ENCODE measurements at regions not wholly inside any gene's neighbourhood (a gene's known extent, or its start where the extent isn't known, plus 50 kb on each side); places are given as distances from the start of the nearest gene placed in this dataset.

DNA sequence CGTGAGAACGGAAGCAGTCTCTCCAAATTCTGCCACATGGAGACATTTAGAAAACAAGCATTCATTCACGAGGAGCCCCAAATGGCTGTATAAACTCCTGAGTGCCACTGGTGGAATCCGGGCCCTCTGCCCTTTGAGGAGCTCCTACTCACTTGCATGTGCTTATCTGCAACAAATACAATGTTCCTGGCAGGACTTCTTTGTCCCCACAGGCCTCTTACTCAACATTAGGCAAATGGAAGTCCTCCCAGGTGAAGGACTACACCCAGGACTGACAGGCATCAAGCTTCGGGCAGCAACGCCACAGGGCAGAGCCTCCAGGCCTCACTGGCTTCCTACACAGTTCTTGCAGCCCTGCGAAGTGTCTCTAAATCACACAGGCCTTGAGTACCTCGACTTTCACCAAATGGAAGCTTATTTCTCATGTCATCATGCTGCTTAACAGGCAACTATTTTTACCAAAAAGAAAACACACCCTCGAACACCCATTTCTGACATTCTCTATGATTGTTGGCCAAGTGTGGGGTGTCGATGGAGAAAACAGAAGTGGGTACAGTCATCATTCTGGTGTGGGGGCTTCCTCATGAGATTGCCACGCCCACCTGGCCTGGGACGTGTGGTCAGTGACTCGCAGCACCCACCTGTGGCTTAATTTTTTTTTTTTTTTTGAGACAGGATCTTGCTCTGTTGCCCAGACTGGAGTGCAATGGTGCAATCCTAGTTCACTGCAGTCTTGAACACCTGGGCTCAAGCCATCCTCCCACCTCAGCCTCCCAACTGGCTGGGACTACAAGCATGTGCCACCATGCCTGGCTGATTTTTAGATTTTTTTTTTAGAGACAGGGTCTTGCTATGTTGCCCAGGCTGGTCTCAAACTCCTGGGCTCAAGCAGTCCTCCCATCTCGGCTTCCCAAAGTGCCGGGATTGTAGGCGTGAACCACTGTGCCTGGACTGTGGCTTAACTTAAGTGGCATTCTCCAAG lies 186.8 kb upstream of the GLI2 start:
- DNase-seq (ENCODE audit: low read depth in 2 of 2), result no peak

DNA sequence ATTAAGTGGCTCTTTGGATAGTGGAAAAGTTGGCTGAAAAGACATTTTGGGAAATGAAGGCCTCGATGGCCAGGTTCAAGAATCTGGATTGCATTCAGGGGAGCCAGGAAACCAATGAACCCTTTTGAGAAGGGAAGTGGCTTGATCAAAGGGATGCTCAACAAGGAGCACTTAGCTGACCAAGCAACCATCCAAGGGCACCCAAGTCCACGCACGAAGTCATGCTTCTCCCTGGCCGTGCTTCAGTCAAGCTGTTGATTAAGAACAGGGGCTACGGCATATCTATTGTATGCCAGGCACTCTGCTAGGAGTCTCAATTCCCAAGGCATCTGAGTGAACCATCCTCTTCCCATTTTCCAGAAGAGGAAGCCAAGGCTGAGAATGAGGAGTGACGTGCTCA lies 185.8 kb upstream of the GLI2 start:
- no peak for DNase-seq (ENCODE audit: low read depth in 2 of 2)

DNA sequence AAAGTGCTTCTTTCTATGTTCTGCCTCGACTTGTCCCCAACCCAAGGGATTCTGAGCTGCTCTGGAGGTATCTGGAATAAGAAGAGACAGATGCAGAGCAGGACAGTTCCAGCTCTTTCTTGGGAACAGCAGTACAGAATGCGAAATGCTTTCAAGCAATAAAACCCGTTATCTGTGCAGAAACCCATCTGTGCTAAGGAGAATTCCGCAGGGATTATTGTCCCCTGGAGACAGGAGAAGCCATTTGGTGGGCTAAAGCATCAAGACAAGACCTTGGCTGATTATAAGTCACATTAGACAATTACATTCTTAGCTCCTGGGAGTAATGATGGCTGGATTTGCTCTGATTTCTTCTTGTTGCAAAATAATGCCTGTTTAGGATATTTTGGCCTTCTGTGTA lies 185.4 kb upstream of the GLI2 start:
- DNase-seq (ENCODE audit: low read depth in 2 of 2), result no peak

DNA sequence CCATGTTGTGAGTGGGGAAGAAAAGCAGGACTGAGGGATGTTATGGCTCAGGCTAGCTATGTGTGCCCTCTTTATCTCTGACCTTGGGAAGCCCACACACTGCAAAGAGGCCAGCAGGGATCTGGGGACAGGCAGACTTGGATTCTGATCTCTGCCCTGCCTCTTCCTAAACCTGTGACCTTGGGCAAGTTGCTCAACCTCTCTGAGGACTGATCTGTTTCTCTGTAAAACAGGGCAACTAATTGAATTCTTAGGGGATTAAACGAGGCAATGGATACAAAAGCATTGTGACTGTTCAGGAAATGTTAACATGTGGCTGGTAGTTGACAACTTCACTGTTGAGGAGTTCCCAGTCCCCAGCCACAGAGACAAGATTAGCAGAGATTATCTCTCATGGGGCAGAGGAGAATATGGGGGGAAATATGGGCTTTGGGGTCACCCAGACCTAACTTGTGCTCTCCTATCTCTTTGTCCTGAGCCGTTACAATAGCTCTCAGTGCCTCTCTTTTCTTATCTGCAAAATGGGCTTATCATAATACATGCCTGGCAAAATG lies 184.7 kb upstream of the GLI2 start:
- no peak for DNase-seq (ENCODE audit: low read depth in 2 of 2)

DNA sequence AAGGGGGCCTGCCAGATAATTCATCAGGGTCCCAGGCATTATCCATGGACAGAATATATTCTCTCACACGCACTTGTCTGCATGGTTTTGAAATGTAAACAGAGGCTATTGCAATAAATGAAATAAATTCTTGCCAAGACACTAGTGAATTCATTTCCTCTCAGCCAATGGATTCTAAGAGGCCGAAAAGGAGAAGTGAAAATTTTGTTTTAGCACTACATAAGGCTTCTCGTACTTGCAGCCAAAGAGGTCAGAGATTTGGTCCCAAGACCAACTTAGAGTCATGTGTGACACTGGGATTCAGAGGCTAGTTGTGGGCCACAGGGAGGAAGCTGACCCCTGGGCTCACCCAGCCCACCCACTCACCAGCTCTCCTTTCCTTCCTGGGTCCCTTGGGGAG lies 184.1 kb upstream of the GLI2 start:
- no peak for DNase-seq (ENCODE audit: low read depth in 2 of 2)

DNA sequence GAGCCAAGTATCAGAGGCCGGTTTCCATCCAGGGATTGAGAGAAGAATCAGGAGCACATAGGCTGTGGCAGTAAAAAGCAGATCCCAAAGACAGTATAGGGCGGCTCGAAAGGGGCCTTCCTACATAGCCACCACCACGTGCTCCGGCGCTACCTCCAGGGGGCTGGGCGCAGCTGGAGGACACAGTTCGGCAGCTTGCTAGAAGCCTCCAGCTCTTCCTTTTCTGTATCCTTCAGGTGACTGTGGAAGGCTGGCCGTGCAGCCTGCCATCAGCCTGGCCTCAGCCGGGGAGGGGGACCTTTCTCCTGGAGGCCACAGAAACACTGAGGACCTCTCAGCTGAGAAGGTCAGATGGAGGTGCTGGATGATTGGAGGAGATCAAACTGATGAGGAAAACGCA lies 183.6 kb upstream of the GLI2 start:
- DNase-seq (ENCODE audit: low read depth in 2 of 2), result no peak

DNA sequence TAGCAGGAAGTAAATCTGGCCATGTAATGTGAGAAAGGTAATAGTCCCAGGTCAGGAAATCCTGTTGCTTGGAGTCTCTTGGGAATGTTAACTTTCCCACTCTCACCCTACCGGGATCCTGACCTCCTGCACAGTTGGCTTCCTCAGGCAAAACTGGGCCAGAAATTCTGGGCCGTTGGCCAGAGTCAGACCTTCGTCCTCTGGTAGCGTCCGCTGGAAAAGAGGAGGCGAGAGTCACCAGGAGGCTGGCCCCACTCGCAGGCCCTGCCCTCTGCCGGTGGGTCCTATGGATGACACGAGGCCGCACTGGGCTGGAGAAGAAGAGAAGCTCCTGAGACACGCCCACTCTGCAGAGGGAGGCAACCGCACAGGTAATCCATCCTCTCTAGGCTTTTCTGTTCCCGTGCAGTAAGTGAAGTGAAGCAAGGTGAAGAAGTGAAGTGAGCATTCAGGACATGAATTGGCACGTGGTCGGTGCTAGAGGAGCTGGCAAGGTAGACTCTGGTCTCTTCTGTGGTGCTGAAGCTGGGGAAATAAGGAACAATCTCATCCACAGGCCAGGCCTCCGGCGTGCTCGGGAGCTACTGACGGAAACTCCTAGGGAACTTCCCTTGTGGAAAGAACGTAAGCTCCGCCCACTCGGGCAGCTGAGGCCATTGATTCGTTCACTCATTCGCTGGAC lies 182.7 kb upstream of the GLI2 start:
- peak; percentile 8 to 11 for DNase-seq (ENCODE audit: low read depth in 2 of 2)

DNA sequence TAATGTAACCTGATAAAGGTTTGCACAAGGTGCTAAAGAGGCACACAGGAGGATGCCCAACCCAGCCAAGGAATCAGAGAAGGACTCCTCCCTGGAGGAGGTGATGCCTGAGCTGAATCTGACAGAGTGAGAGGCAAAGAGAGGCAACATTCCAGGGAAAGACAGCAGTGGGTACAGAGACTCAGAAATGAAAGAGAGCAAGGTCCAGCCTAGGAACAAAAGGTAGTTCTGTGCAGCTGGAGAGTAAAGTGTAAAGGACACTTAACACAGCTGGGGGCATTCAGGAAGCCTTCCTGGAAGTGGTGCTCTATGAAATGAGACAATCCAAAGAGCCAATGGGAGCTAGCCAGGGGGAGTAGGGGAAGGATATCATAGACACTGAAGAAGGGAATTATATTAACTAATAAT lies 181.0 kb upstream of the GLI2 start:
- DNase-seq (ENCODE audit: low read depth in 2 of 2), result no peak

DNA sequence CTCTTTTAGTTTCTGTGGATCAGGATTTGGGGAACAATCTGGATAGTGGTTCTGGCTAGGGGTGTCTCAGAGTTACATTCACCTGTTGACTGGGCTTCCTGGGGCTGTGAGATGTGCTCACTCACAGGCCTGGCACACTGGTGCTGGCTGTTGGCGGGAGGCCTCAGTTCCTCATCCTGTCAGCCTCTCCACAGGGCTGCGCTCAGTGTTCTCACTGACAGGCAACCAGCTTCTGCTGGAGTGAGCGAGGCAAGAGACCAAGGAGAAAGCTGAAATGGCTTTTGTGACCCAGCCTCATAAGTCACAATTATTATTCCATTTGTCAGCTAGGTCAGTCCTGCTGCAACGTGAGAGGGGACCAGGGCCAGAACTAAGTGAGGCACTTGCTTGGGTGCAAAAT lies 180.6 kb upstream of the GLI2 start:
- DNase-seq (ENCODE audit: low read depth in 2 of 2), result no peak

DNA sequence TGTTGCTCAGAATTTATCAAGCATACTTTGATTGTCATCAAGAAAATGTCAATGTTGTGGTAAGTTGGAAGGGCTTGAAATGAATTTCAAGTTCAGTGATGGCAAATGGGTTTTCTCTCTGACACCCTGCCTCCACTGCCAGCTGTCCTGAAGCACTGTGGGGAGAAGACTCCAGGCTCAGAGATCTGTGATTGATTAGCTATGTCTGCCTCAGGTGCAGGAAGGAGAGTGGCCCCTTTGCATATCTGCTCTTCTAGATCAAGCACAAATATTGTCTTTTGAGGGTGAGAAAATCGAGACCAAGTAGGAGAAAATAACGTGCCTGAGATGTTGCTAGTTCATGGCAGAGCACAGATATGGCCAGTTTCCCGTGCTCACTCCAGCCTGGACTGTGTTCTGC lies 178.8 kb upstream of the GLI2 start:
- no peak for DNase-seq (ENCODE audit: low read depth in 2 of 2)

DNA sequence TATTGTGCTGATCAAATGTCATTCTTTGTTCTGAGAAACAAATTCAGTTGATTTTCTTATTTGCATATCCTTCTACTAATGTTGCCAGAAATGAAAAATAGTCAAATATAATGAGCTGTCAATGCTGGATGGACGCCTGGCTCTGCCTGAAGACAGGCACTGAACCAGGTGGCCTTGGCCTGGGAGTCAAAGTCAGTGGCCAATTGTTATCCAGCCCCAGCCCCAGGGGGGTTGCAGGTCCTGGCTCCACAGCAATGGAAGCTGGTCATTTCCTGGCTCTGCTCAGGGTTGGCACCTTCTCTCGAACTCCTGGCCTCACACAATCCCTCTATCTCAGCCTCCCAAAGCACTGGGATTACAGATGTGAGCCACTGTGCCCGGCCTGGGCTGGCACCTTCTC lies 176.8 kb upstream of the GLI2 start:
- no peak for DNase-seq (ENCODE audit: low read depth in 2 of 2)

DNA sequence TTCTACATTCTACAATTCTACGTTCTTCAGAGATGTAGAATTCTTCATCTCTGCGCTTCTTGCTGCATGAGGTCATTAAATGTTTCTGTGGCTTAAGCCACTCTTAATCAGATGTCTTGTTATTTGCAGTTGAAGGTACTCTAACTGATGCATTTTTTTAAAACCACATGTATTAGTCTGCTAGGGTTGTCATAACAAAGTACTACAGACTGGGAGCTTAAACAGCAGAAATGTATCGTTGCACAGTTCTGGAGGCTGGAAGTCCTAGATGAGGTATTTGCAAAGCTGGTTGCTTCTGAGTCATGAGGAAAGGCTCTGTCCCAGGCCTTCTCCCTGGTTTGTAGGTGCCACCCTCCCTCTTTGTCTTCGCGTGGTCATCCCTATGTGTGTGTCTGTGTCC lies 176.3 kb upstream of the GLI2 start:
- no peak for DNase-seq (ENCODE audit: low read depth in 2 of 2)

DNA sequence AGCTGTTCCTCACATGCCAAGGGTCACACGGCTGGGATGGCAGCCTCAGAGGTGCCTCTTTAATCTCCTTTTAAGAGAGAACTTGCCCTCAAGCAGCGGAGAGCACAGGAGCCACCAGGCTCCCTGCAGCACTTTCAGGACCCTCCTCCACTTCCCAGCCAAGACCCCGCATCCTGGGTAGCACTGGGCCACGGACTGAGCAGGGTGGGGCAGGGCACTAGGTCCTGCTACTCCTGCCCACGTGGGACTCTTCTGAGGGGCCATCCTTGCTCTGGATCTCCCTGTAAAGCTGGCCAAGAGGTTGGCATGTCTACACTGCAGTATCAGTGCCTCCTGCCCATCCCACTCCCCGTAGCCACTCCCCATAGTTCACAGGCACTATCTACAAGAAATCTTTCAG lies 175.3 kb upstream of the GLI2 start:
- DNase-seq (ENCODE audit: low read depth in 2 of 2), result no peak

DNA sequence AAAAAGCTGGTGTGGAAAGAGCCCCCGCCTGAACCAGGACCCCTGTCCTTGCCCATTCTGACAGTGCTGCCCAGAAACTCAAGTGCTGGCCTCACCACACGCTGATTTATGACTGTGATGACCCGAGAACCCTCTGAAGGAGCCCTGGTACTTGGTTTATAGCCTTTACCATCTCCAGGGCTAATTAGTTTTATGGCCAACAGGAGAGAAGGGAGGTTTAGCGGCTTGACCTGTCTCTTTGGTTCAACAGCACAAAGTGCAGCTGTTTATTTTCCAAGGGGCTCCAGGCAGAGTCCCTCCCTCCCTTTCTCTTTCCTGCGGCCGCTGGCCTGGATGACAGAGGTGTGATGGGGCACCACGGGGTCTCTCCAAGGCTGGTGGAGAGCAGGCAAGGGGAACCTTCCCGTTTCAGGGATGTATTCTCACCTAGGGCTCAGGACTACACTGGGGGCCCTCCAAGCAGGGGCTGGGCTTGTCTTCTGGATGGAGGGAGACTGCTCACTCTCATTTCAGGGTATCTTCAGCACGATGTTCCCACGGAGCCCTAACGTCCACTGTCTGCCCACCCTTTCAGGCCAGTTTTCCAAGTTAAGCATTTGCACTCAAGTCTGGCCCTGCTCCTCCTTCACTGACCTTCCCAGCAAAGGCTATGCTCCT lies 174.2 kb upstream of the GLI2 start:
- DNase-seq (ENCODE audit: low read depth in 2 of 2), result no peak

DNA sequence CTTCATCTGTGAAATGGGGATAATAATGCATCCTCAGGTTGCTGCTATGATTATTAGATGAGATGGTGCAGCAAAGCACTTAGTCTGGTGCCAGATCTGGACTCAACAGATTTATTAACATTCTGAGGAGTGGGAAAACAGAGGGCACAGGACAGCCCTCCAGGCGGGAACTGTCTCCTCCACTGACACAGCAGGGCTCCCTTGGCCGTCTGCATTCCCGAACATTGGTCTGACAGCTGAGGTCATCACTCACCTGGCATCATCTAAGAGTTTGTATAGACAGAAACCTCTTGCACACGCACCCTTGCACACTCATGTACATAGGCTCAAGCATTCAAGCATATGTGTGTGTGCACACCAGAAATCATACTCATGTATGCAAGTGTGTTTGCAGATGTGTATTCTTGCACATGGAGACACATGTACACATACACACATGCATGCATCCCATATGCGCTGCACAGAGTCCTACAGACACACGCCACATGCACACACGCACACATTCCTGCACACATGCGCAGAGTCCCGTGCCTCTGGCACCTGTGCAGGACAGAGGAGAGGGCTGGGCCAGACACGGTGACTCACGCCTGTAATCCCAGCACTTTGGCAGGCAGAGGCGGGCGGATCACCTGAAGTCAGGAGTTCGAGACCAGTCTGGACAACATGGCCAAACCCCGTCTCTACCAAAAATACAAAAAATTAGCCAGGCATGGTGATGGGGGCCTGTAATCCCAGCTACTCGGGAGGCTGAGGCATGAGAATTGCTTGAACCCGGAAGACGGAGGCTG lies 173.3 kb upstream of the GLI2 start:
- no peak for DNase-seq (ENCODE audit: low read depth in 2 of 2)

DNA sequence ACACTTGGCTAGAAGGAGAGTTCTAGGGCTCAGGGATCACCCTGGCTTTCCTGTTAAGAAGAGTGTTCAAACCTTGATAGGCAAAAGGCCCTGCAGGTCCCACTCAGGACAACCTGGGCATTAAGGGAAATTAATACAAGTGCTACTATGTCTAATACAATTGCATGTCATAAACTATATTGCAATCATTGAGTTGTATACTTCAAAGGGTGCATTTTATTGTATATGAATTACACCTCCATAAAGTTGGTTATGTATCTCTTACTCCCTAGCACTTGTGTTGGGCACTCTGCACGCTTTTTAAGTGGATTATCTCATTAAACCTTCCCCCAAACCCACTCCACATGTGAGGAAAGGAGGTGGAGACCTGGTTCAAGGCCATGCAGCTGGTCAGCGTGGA lies 172.1 kb upstream of the GLI2 start:
- DNase-seq (ENCODE audit: low read depth in 2 of 2), result no peak

DNA sequence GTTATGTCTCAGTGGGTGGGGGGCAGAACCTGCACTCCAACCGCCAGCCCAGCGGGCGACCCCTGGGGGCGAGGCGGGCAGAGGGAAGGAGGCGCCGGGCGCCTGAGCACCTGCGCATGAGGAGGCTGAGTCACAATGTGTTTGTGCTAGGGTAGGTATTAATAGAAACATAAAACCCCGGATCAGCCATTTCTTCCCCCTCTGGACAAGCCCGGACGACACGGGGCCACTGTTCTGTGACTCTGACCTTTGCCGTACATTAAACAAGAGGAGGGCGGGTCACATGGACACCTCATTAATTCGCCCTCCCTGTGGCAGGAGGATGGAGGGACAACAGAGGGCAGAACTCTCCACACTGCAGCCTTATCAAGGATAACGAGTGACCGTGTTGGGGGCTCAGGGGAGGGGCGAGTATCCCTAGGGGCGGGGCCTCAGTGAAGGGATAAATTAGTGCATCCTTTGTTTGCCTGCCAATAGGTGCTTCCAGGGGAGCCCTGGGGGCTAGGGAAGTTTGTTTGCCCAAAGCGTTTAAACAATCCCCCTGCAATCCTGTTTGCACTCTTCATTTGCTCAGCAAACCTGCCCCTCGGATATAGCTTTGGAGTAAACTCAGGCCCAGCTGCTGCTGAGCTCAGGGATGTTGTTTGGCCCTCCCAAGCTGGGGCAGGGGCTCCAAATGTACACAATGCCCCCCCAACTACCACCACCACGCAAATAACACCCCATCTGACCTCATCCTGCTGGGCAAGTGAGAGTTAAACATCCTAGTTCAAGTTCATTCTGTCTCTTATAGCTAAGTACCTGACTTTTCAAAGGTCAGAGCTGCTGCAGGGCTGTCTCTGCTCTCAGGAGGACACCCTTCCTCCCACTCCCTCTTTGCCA lies 171.2 kb upstream of the GLI2 start:
- no peak for DNase-seq (ENCODE audit: low read depth in 2 of 2)

DNA sequence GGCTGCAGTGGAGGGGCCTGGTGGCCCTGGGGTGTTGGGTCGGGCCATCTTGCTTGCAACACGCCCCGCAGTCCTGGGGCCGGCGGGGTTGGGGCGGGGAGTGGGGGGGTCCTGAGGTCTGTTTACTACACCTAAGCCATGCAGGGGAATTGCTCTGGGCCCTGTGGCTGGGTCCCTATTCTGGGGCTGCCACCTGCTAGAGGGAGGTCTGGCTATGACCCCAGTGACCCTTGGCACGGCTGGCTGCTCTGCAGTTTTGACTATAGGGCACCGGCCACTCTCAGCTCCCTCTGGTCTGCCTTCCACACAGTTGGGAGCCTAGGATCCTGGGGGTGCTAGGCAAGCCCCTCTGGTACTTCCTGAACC lies 170.6 kb upstream of the GLI2 start:
- no peak for DNase-seq (ENCODE audit: low read depth in 2 of 2)

DNA sequence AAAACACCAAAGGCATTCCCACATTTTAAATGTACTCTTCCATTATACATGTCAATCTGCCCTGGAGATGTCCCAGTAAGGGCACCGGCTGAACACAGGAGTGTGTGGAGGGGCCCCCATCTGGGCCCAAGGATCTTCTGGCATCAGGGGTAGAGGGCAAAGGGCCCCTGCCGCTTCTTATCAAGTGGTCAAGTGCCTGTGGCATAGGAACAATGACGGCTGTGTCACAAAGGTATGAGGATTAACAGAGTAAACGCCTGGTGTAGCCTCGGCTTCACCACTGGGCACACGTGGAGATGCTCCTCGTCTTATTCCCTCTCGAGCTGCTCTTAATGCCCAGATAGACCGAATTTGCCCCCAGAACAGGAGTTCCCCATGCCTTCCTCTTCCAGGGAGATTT lies 169.7 kb upstream of the GLI2 start:
- DNase-seq (ENCODE audit: low read depth in 2 of 2), result no peak

DNA sequence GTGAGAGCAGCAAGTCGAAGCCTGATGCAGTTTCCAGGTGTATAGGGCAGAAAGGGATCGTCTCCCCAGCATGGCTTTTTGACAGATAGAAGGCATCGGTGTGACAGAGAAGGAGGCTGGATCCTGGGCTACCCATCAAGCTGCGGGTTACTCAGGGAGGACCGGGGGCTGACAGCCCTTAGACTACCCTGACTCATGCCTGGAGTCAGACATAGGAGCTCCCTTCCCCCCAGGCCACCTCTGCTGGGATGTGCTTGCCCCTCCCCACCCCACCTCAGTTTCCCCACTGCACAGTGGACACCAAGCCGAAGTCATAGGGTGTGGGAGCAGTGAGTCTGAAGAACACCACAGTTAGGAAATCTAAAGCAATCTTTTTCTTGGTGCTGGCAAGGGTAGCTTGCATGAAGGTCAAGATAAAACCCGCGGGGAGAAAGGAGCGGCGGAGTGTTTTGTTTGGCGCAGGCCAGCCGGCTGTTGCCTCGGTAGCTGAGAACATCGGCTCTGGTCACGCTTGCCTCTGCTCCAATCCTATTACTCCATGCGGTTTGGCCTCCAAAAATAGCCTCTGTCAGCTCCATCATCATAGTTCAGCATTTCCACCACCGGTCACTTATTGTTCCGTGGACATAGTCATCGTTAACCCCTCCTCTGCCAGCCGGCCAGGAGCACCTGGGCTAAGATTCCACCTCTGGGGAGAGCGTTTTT lies 169.2 kb upstream of the GLI2 start:
- DNase-seq (ENCODE audit: low read depth in 2 of 2), result no peak
